H9 (cell line): ENCODE measurements at regions not wholly inside any gene's neighbourhood (a gene's known extent, or its start where the extent isn't known, plus 50 kb on each side); places are given as distances from the start of the nearest gene placed in this dataset.

ENCODE experiments used
- DNase-seq: peaks from one replicate; pipeline ENCODE4 v3.0.0-alpha.2; 2017
- H2AFZ ChIP-seq: one replicate; pipeline ENCODE4 v1.6.1; 2013; ENCODE audit warnings: mild to moderate bottlenecking, low read length, control low read depth, moderate library complexity
- H2AK5ac ChIP-seq: 2 replicates; pipeline ENCODE4 v1.6.1; 2013; ENCODE audit warnings: low read length, control low read depth, mixed read lengths; ENCODE audit not compliant: insufficient read length
- H2BK120ac ChIP-seq: one replicate; pipeline ENCODE4 v1.6.1; 2013; ENCODE audit warnings: low read depth, mild to moderate bottlenecking, low read length, control low read depth, inconsistent platforms; ENCODE audit not compliant: poor library complexity, severe bottlenecking
- H2BK12ac ChIP-seq: 2 replicates; pipeline ENCODE4 v1.6.1; 2013; ENCODE audit warnings: low read length, control low read depth, mixed read lengths, low read depth; ENCODE audit not compliant: insufficient read length
- H2BK15ac ChIP-seq: 2 replicates; pipeline ENCODE4 v1.6.1; 2013; ENCODE audit warnings: low read depth, low read length, control low read depth
- H2BK20ac ChIP-seq: one replicate; pipeline ENCODE4 v1.6.1; 2013; ENCODE audit warnings: low read depth, mild to moderate bottlenecking, low read length, control low read depth, inconsistent platforms; ENCODE audit not compliant: poor library complexity, severe bottlenecking
- H2BK5ac ChIP-seq: 2 replicates; pipeline ENCODE4 v1.6.1; 2013; ENCODE audit warnings: low read length, control low read depth, mixed read lengths; ENCODE audit not compliant: insufficient read length
- H3K14ac ChIP-seq: 2 replicates; pipeline ENCODE4 v1.6.1; 2013; ENCODE audit warnings: low read length, control low read depth; ENCODE audit not compliant: insufficient read depth
- H3K18ac ChIP-seq: 2 replicates; pipeline ENCODE4 v1.6.1; 2013; ENCODE audit warnings: low read depth, mild to moderate bottlenecking, mixed read lengths, low read length, control low read depth; ENCODE audit not compliant: insufficient read length
- H3K23ac ChIP-seq: 2 replicates; pipeline ENCODE4 v1.6.1; 2013; ENCODE audit warnings: low read length, control low read depth, mixed read lengths, low read depth; ENCODE audit not compliant: insufficient read length
- H3K23me2 ChIP-seq: 2 replicates; pipeline ENCODE4 v1.6.1; 2013; ENCODE audit warnings: low read depth, mild to moderate bottlenecking, mixed read lengths, low read length, control low read depth; ENCODE audit not compliant: insufficient read length, poor library complexity, severe bottlenecking
- H3K27ac ChIP-seq: 2 replicates; pipeline ENCODE4 v1.5.1; 2013; ENCODE audit warnings: low read length, control low read depth, mixed read lengths, low read depth; ENCODE audit not compliant: insufficient read length
- H3K27me3 ChIP-seq: 2 replicates; pipeline ENCODE4 v1.6.1; 2013; ENCODE audit warnings: low read length, control low read depth, inconsistent platforms; ENCODE audit not compliant: insufficient read depth
- H3K4ac ChIP-seq: 2 replicates; pipeline ENCODE4 v1.6.1; 2013; ENCODE audit warnings: low read depth, mild to moderate bottlenecking, control low read depth, inconsistent platforms, low read length, moderate library complexity
- H3K4me1 ChIP-seq: 2 replicates; pipeline ENCODE4 v1.6.1; 2013; ENCODE audit warnings: low read length, control low read depth, inconsistent platforms; ENCODE audit not compliant: insufficient read depth
- H3K4me2 ChIP-seq: 2 replicates; pipeline ENCODE4 v1.6.1; 2013; ENCODE audit warnings: low read length, control low read depth, mixed read lengths; ENCODE audit not compliant: insufficient read length, insufficient read depth
- H3K56ac ChIP-seq: 2 replicates; pipeline ENCODE4 v1.6.1; 2013; ENCODE audit warnings: low read depth, mild to moderate bottlenecking, mixed read lengths, low read length, control low read depth; ENCODE audit not compliant: insufficient read length
- H3K79me1 ChIP-seq: 2 replicates; pipeline ENCODE4 v1.6.1; 2013; ENCODE audit warnings: low read depth, mild to moderate bottlenecking, moderate library complexity, low read length, control low read depth, inconsistent platforms; ENCODE audit not compliant: insufficient read depth, poor library complexity, severe bottlenecking
- H3K79me2 ChIP-seq: 2 replicates; pipeline ENCODE4 v1.6.1; 2013; ENCODE audit warnings: low read length, control low read depth, inconsistent platforms; ENCODE audit not compliant: insufficient read depth
- H3K9ac ChIP-seq: 2 replicates; pipeline ENCODE4 v1.6.1; 2013; ENCODE audit warnings: low read length, control low read depth, mixed read lengths; ENCODE audit not compliant: insufficient read length; ENCODE audit errors: extremely low read depth
- H3K9me3 ChIP-seq: one replicate; pipeline ENCODE4 v1.6.1; 2013; ENCODE audit warnings: low read depth, low read length, inconsistent platforms; ENCODE audit not compliant: control insufficient read depth
- H3T11ph ChIP-seq: one replicate; pipeline ENCODE4 v1.6.1; 2013; ENCODE audit warnings: mild to moderate bottlenecking, low read length, control low read depth, inconsistent platforms
- H4K20me1 ChIP-seq: one replicate; pipeline ENCODE4 v1.6.1; 2013; ENCODE audit not compliant: control insufficient read depth, insufficient read length, insufficient read depth
- H4K5ac ChIP-seq: 2 replicates; pipeline ENCODE4 v1.6.1; 2013; ENCODE audit warnings: low read depth, mild to moderate bottlenecking, mixed read lengths, low read length, control low read depth; ENCODE audit not compliant: insufficient read length
- H4K8ac ChIP-seq: replicated peaks from 2 replicates; pipeline ENCODE4 v1.6.1; 2013; ENCODE audit warnings: low read length, control low read depth, mixed read lengths, low read depth; ENCODE audit not compliant: insufficient read length
- H4K91ac ChIP-seq: 2 replicates; pipeline ENCODE4 v1.6.1; 2013; ENCODE audit warnings: low read depth, mild to moderate bottlenecking, moderate library complexity, mixed read lengths, low read length, control low read depth; ENCODE audit not compliant: insufficient read length
- H3K27ac Mint-ChIP-seq, 3 experiments: 2 replicates in 2 of 3; 3 replicates in 1 of 3; pipeline ENCODE4 v1.8.0; 2020 to 2021; ENCODE audit warnings: mixed read lengths in 3 of 3, mild to moderate bottlenecking in 1 of 3, moderate library complexity in 1 of 3
- H3K27me3 Mint-ChIP-seq: 2 replicates; pipeline ENCODE4 v1.8.0; 2021; ENCODE audit warnings: low read depth, mild to moderate bottlenecking, moderate library complexity, mixed read lengths
- H3K36me3 Mint-ChIP-seq, 3 experiments: 2 replicates in 2 of 3; 3 replicates in 1 of 3; pipeline ENCODE4 v1.8.0; 2020 to 2021; ENCODE audit warnings: low read depth in 3 of 3, mixed read lengths in 3 of 3; ENCODE audit not compliant: insufficient read depth in 1 of 3
- H3K4me1 Mint-ChIP-seq, 2 experiments: 2 replicates each; pipeline ENCODE4 v1.8.0; 2020; ENCODE audit warnings: mixed read lengths in 2 of 2
- H3K4me3 Mint-ChIP-seq, 2 experiments: 2 replicates in 1 of 2; 3 replicates in 1 of 2; pipeline ENCODE4 v1.8.0; 2020 to 2021; ENCODE audit warnings: mild to moderate bottlenecking in 2 of 2, mixed read lengths in 2 of 2, moderate library complexity in 1 of 2
- H3K9me3 Mint-ChIP-seq, 2 experiments: 2 replicates in 1 of 2; 3 replicates in 1 of 2; pipeline ENCODE4 v1.8.0; 2020; ENCODE audit warnings: mild to moderate bottlenecking in 2 of 2, mixed read lengths in 2 of 2, moderate library complexity in 1 of 2
- CTCF ChIP-seq: fragments of 200-600 bp; sonication (generic); conservative IDR thresholded peaks from 3 replicates; pipeline ENCODE4 v1.8.0; 2021; ENCODE audit warnings: antibody characterized with exemption, mild to moderate bottlenecking
- WGBS: extraction: QIAGEN DNeasy Blood & Tissue Kit; methylation state at CpG from one replicate; pipeline ENCODE4 v1.1.7; 2013; ENCODE audit warnings: missing lambda C conversion rate, low lambda C conversion rate, mixed read lengths; ENCODE audit not compliant: insufficient read length; ENCODE audit errors: extremely low coverage; 5-methylcytosine and 5-hydroxymethylcytosine counted together

- Histone ChIP-seq H3K9ac (no peak overlapping the region), H2BK20ac (no peak overlapping the region), H3K56ac (no peak overlapping the region), H3K23ac (no peak overlapping the region), H2BK5ac (no peak overlapping the region), H3K4me1 (no peaks in the 10 kb centered on the region), H2BK120ac (no peak overlapping the region), H3K18ac (no peak overlapping the region), H3K79me2 (no peaks in the 10 kb centered on the region), H4K8ac (no peak overlapping the region), H4K20me1 (no peaks in the 10 kb centered on the region), H2BK12ac (no peak overlapping the region), H3K27me3 (no peaks in the 10 kb centered on the region), H3K23me2 (no peaks in the 10 kb centered on the region), H3K79me1 (no peaks in the 10 kb centered on the region), H4K91ac (no peak overlapping the region), H3T11ph (no peak overlapping the region), H3K9me3 (no peaks in the 10 kb centered on the region), H3K4me2 (no peak overlapping the region), H3K14ac (no peak overlapping the region), H4K5ac (no peak overlapping the region), H3K27ac (no peak overlapping the region), H2BK15ac (no peak overlapping the region), H2AFZ (no peak overlapping the region), H2AK5ac (no peak overlapping the region), H3K4ac (no peak overlapping the region)
- peaks cover 63 to 68% of the 10 kb centered on the region in 2 experiments for H3K9me3 Mint-ChIP-seq
- no peak for TF ChIP-seq CTCF
- peaks cover 0 to 2% (median 0%) of the 10 kb centered on the region in 3 experiments; a peak in 2 of 7 replicates for H3K36me3 Mint-ChIP-seq
- DNase-seq = no peak
- H3K27ac Mint-ChIP-seq = no peak overlapping the region
- no peaks in the 10 kb centered on the region; the same call in 1 of the 2 replicates for H3K27me3 Mint-ChIP-seq
- WGBS = no CpG with 5 or more reads among the region's 4 CpGs
- no peaks in the 10 kb centered on the region for H3K4me1 Mint-ChIP-seq
- no peak overlapping the region for H3K4me3 Mint-ChIP-seq
Measured at GRCh38 chrX:40373025-40373424, 207.7 kb upstream of the ATP6AP2 start.
